MM.1S (cell line): ENCODE measurements at regions not wholly inside any gene's neighbourhood (a gene's known extent, or its start where the extent isn't known, plus 50 kb on each side); places are given as distances from the start of the nearest gene placed in this dataset.

ENCODE experiments used
- CTCF ChIP-seq: fragments of 300-600 bp; sonication (generic); IDR thresholded peaks from 2 replicates; pipeline ENCODE4 v1.5.1; 2016; ENCODE audit warnings: antibody characterized with exemption, low read length, mixed read lengths
- EZH2 ChIP-seq: fragments of 300-600 bp; sonication (generic); optimal IDR thresholded peaks from 2 replicates; pipeline ENCODE3; 2017; ENCODE audit warnings: low read depth, mild to moderate bottlenecking, antibody characterized with exemption, low read length, mixed read lengths

DNA sequence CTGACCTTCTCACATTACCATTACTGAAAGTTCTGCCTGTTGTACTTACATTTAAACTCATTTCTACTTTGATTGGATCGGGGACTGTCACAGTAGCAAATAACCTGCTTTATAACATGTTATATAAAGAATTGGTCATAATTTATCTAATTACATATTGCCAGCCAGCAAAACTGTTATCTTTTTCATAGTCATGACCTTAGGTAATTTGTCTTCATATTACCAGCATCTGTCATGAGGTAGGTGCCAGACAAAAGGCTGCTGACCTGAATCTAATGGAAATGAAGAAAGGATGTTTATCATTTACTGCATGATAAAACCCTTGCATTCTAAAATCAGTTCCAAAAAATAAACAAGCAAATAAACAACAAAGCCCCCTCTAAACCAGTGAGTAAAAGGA is 89.4 kb upstream of the LRP1B start:
- no peak for TF ChIP-seq CTCF
- TF ChIP-seq EZH2, result no peak
